Stimulated activated CD8-positive, alpha-beta memory T cell treated with anti-CD3 and anti-CD28 coated beads, Interleukin-7, amount 100 ng/mL, for 48 hours (primary cell): ENCODE measurements at regions not wholly inside any gene's neighbourhood (a gene's known extent, or its start where the extent isn't known, plus 50 kb on each side); places are given as distances from the start of the nearest gene placed in this dataset.
"Not testable (repeated sequence)": the region's sequence is repeated elsewhere in the genome, so short reads cannot be mapped to it uniquely, and the experiment has no call there.

Experiments used
- DNase-seq, 2 donors: peaks; one replicate each; pipeline ENCODE4 v3.0.0-alpha.2; 2020; ENCODE audit warnings: low read depth in 1 of 2; ENCODE audit errors: extremely low read depth in 1 of 2

DNA sequence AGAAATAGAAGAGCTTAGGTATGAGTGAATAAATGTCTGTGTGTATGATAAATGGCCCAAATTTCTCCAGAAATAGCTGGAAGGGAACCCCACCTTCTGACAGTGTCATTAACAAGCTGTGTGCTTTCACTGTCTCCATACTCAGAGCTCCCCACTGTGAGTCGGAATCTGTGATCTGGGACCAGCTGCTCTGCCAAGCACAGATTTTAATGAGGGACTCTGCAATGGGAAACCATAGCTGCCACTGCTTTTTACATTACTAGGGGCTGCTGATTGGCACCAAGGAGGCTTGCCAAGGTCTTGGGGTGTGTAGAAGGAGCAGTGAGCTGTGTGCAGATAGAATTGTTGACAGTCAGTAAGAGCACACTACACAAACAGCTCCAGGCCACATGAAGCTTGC, 244.2 kb upstream of the CCDC196 start:
- no peak for DNase-seq

DNA sequence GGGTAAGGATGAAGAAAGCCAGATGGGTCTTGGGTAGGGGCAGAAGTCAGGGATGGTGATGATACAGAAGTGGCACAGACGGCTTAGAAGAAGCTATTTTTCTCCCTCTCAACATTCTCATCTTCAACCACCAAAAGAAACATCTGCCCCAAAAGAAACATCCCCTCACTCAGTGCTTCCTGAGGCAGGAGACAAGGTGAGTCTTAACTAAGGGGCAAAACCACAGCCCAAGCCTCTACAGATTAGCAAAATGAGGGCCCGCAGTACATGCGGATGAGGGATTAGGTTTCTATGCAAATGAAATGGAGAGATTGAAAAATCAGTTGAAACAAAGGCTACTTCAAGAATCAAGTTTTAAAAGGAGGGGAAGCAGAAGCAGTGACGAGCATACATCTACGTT, 241.3 kb upstream of the CCDC196 start:
- DNase-seq: no peak

DNA sequence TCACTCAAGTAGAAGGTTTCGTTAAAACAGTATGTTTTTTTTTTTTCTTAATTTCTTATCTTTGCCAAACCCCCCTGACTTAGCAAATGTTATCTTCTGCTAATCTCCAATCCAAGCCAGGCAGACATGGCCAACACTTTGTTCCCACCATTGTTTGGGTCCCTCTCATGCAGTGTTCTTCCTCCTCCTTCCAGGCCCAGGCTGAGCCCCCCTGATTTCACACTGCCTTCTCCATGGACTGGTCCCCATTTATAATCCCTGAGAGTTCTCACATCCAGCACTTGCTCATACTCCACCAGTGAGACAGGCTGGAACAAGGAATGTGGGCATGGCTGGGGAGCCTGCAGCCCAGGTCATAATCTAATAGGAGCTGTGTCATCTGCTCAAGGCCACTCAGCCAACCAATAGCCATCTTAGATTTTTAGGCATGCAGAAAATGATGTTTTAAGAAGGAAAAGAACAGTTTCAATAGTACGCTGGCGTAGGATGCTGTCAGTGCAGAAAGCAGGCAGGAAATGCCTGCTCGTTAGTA, 238.4 kb upstream of the CCDC196 start:
- no peak for DNase-seq

DNA sequence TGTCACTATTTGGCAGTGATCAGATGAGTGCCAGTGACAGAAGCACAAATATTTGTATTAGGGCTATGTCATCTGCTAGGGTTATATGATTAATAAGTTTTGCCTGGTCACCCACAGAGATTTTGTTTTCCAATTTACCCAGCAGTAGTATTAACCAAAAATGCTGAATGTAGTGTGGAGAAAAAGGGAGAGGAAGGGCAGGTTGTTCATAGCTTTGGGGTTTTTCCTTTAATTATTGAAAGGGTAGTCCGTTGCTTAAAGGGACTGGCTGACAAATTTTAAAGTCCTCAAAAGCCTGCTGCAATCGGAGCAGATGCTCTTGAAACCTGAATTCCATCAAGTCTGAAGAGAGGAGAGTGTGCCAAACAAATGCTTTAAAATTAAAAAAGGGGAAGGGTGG, 237.9 kb upstream of the CCDC196 start:
- DNase-seq: no peak

DNA sequence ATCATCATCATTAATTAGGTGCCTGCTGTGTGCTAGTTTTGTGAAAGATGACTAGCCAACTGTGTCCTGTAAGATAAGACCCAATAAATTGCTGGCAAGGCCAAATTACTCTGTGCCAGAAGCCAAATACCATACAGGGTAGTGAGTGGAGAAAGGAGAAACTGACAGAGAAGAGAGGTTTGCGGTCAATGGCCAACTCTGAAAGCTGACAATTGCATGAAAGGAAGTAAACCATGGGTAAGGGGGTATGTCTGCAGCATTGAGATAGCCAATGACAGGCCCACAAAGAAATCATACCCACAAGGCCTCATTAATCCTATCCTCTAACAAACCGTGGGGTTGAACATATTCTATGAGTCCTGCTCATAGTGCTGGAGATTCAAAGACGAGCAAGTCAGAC, 236.6 kb upstream of the CCDC196 start:
- DNase-seq: no peak

DNA sequence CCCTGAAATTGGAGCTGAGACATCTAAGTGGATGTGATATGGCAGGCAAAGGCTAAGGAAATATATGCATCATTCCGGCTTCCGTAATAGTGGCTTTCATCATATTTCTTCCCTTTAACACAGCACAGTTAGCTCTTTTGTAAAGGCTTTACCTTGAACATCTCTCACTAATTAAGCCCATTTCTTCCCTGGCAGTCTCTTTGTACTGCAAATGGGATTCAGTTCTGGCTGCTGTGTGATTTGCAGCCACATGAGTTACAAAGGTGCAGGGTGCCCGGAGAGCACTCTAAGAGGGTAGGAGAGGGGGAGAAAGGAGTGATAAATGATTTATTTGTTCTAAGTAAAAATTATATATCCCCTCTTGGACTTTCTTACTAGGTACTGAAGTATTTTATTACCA, 232.1 kb upstream of the CCDC196 start:
- no peak for DNase-seq

DNA sequence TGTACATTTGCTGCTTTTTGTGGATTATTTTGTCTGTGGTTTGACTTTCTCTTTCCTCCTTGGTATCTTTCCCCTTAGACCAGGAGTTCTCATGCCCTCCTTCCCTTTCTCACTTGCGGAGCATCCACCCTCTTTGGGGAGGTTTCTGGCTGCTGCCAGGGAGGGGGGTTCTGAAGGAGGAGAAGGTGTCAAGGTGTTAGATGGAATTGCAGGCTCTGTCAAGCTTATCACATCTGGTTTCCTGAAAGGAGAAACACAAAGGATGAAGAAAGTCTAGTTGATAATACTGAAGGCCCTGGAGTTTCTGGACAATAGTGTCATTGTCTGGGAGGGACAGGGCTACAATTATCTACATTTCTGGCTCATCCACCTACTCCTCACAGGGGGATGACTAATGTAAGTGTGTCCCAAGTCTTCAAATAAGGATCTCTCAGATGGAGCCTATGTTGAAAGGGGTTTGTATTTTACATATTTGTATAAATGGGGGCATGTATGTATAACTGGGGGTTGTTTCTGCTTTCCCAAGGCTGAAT, 217.3 kb upstream of the CCDC196 start:
- DNase-seq: no peak

DNA sequence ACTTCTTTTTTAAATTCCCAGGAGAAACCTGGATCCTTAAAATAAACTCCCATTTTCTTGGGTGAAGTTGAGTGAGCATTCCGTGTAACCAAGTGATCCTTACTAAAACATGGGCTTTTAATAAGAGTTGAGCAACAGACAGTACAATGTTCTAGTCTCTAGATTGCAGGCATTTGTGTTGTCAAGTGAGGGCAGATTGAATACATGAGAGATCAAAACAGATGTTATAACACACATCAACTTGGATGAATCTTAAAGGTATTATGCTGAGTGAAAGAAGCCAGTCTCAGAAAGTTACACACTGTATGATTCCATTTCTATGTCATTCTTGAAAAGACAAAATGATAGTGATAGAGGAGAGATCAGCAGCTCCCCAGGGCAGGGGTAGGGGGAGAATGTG, 213.9 kb upstream of the CCDC196 start:
- DNase-seq: no peak

DNA sequence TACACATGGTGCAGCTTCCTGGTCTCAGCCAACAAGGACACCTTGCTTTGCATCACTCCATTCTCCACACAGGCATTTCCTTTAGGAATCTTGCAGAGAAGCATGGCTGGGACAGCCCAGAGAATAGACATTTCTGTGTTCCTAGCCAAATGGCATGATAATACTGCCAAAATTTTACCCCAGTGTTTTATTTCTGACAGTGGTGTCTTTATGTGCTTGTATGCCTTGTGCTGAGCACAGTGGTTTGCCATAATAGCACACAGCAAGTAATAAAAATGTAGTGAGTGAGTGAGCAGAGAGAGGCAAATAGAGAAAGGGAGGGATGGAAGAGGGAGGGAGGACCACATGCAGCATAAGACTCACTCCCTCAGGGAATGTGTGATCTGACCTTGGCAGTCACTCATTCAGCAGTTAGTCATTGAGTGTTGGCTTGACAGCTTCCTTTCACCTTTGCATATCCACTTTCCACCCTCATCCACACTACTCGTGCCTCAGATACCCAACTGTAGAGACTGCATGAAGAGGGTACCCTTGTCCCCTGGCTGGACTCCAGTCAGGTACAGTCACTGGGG, 212.8 kb upstream of the CCDC196 start:
- DNase-seq: no peak

DNA sequence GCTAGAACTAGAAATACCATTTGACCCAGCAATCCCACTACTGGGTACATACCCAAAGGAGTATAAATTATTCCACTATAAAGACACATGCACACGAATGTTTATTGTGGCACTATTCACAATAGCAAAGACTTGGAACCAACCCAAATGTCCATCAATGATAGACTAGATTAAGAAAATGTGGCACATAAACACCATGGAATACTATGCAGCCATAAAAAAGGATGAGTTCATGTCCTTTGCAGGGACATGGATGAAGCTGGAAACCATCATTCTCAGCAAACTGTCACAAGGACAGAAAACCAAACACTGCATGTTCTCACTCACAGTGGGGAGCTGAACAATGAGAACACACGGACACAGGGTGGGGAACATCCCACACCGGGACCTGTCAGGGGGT, 207.8 kb upstream of the CCDC196 start:
- DNase-seq: not testable (repeated sequence)

DNA sequence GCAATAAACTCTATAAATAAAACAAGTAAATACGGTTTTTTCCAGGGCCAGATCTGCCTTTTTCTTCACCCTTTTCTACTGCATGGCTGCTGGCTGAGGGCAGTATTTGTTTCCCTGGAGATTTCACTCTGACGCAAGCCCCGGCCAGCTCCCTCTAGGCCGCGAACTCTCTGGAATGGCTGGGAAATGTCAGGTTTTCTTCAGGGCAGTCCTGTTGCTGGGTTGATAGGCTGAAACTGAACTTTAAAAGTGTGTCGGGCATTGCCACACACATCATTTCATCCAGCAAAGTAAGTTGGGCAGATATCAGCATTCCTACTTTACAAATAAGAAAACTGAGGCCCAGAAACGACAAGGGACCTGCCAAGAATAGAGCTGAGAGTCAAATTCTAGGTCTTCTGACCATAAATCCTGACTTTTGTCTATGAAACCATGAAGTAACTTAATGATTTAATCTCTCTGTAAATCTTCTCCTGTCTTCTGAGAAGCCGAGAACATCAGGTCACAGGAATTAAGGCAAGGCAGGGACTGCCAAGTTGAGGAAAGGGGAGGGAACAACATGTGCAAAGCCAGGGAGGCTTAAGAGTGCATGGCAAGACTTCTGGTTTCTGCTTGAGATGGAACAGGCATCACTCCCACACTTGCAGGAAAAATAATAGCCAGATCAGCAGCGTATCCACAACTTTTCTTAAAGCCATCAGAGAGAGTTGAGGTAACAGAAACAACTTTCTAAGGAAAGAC, 205.0 kb upstream of the CCDC196 start:
- DNase-seq: no peak

DNA sequence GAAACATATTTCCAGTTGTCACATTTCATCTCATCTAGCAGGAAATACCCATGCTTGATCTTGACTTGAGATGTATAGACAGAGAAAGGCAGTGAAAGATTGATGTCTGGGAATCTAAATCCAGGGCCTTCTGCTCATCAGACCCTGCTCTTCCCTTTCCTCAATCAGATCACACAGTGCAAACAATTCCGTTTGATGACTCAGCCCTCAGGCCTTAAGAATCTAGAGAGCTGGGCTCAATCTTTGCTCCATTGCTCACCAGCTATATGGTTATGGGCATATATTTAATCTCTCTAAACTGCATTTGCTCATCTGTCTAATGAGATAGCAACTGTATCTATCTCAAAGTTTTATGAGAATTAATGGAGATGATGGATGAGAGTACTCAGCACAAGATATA, 201.8 kb upstream of the CCDC196 start:
- DNase-seq: no peak

DNA sequence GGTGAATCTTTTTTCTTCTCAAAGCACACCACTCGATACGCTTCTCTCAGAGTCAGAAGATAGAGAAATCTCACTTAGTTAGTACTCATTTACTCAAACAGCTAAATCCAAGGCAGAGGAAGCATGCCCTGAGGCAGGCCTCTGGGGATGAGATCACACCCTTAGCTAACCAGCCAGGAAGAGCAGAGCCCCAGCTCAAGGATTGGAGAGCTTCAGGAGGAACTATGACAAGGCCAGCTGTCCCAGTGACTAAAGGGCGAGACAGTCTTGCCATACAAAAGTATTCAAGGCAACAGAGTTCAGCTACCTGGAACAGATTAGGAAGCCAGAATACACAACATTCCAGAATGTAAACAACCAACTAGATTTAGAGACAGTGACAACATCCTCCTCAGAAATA, 197.7 kb upstream of the CCDC196 start:
- DNase-seq: no peak

DNA sequence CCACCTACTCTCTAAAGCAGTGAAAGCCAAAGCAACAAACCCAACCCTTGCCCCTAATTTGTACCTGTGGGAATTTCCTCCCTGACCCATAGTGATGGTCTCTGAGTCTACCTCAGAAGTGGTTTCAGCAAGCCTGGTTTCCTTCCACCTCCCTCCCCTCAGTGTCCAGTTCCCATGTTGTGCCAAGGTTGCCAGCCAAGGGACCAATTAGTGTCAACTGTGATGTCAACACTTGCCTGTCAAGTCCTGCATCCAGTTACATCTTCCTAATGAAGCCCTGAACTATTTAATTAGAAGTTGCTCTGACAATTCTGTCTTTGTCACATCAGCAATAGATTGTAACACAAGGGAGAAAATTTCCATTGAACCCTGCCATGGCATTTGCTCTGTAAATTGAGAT, 194.4 kb upstream of the CCDC196 start:
- DNase-seq: no peak

DNA sequence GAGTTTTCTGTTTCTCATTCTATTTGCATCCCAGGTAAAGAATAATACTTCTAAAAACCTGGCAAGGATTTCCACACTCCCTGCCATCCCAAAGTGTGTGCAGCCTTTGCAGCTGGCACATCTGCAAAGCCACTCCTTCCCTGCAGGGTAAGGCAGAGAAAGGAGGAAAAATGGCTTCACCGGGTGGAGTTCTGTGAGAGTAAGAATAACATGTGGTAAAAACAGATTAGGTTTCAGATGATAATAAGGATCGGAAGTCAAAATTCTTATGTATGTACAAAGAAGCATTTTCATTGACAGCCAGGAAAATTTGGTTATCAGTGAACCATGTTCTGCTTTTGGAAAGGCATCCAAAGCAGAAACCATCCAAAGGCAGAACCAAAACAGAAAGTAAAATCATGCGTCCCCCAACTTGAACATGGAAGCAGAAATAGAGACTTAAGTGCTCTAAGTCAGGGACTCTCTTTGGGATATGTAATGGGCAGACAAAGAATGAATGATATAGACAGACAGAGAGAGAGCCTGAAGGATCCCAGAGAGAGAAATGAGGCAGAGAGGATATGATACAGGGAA, 192.6 kb upstream of the CCDC196 start:
- DNase-seq: no peak

DNA sequence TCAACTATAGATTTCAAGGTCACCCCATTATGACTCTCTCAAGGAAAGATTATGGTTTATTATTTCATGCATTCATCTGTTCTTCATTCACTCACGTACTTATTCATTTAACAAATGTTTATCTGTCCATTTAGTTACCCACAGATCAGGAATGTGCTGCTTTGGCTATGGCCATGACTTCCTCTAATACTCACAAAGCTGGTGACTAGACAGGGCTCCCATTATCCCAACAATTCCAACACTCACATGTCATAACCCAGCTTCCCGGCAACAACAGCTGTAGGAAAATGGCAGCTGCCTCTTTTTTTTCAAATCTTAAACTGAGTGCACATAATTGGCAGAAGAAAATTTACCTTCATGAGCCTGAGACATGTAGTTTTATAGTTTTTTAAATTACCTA, 190.8 kb upstream of the CCDC196 start:
- DNase-seq: no peak

DNA sequence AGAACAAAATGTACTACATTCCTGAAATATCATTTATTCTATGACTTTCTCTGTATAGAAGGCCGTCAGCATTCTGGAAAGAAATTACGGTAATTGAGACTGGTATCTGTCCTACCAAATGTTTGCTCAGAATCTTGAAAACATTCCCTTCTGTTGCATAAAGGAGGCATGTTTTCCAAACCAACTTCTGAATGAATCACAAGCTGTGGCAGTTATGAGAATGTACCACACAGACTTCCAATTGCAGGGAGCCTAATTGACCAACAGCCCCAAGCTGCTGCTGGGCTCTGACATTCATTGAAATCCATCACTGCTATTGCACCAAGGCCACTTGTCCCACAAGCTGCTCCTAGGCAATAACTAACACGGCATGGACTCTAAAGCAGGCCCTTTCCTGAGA, 185.3 kb upstream of the CCDC196 start:
- DNase-seq: no peak

DNA sequence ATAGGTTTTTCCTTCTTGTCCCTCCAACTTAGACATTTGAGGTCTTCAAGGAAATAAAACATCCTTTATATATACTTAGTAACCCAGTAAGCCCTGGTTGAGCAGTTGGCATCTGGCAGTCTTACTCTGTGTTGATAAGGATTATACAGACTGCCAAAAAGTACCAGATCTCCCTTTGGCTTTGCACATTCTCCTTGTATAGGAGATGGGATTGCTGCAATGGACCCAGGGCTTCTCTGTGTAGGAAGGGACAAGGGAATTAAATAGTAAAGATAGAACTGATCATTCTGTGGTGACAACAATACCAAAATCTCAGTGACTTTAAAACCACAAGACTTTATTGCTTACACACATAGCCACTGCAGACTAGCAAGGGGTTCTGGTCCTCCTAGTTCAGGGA, 180.1 kb upstream of the CCDC196 start:
- no peak for DNase-seq

DNA sequence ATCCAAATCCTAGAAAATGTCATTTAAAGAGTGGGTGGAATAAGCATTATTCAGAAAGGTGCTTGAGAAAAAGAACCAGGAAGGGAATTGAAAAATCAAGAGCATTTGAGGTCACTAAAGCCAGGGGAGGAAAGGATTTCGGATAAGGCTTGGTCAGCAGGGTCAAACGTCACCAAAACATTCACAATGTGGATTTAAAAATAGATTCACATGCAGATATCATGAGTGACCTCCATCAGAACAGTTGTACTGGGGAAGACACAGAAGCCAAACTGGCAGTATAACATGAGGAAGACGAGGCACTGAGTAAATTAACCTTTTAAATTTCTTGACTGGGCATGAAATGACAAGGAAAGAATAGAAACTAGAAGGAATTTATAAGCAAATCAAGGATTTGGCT, 175.1 kb upstream of the CCDC196 start:
- no peak for DNase-seq

DNA sequence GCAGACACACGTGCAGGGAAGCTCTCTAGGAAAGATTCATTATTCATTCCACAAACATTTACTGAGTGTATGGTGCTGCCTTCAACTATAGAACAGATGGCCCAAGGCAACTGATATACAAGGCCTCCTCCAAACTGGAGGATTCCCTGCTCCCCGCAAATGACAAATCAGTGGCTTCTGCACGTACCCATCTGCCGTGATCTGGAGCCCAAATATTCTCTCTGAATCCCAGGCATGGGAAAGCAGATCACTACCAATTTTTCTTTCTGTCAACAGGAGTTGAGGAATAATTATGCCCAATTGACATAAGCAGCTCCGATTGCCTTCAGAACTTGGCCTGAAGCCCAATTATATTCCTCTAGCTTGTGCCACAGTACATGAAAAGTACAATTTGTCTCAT, 174.2 kb upstream of the CCDC196 start:
- no peak for DNase-seq

DNA sequence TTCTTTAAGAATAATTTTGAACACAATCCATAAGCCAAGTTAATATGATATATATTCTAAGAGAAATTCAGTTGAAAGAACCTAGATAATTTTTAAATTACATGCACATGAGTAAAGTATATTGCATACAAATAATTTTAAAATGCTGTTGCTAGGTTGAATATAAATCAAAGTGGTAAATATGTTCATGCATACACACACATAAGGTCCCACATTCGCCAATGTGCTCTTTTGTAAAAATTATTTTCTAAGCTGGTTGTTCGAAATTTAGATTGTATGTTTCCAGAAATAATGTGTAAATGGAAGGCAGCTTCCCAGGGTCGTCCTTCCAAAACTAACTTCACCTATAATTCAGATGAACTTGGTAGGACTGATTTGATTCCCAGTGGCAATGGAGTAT, 173.7 kb upstream of the CCDC196 start:
- DNase-seq: no peak

DNA sequence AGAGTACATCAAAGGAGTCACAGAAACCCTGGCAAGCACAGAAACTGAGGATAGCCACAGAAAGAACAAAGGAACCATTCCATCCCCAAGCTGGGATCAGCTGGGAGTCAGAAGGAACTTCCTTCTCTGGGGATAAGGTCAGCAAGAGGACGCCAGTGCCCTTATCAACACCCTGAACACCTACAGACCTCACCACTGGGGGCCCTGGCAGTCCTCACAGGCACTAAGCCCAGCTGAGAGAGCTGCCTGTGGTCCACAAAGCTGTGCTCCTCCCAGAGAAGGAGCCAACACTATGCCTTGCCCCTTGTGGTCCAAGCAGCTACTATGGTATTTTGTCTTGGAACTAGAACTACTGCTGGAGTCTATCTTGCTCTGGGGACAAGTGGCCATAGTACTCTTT, 171.1 kb upstream of the CCDC196 start:
- no peak for DNase-seq
